Thymus (tissue), 11 donors: ENCODE measurements at regions not wholly inside any gene's neighbourhood (a gene's known extent, or its start where the extent isn't known, plus 50 kb on each side); places are given as distances from the start of the nearest gene placed in this dataset.

Experiments
- DNase-seq, 9 donors: peaks; one replicate each; pipeline ENCODE4 v3.0.0-alpha.2; 2013; ENCODE audit warnings: low spot score in 9 of 9, low read depth in 6 of 9, missing footprints in 1 of 9
- H3K27ac ChIP-seq, 2 donors: one replicate each; pipeline ENCODE4 v1.5.1; 2013; ENCODE audit warnings: control low read depth in 1 of 2, low read depth in 1 of 2, low read length in 1 of 2, mild to moderate bottlenecking in 1 of 2, moderate library complexity in 1 of 2
- H3K27me3 ChIP-seq, 2 donors: one replicate each; pipeline ENCODE4 v1.5.1; 2013; ENCODE audit warnings: low read length in 1 of 2; ENCODE audit not compliant: control insufficient read depth in 2 of 2, insufficient read depth in 1 of 2
- H3K36me3 ChIP-seq, 2 donors: one replicate each; pipeline ENCODE4 v1.5.1; 2013; ENCODE audit warnings: low read length in 1 of 2, mild to moderate bottlenecking in 1 of 2, moderate library complexity in 1 of 2; ENCODE audit not compliant: control insufficient read depth in 2 of 2, insufficient read depth in 2 of 2
- H3K4me1 ChIP-seq, 2 donors: one replicate each; pipeline ENCODE4 v1.5.1; 2013; ENCODE audit warnings: low read length in 2 of 2; ENCODE audit not compliant: control insufficient read depth in 2 of 2, insufficient read depth in 2 of 2
- H3K4me3 ChIP-seq, 2 donors: one replicate each; pipeline ENCODE4 v1.5.1; 2013; ENCODE audit warnings: low read length in 2 of 2, control low read depth in 1 of 2, mild to moderate bottlenecking in 1 of 2
- H3K9me3 ChIP-seq, 2 donors: one replicate each; pipeline ENCODE4 v1.5.1; 2013; ENCODE audit warnings: low read length in 1 of 2, mild to moderate bottlenecking in 1 of 2; ENCODE audit not compliant: control insufficient read depth in 2 of 2, insufficient read depth in 1 of 2
- WGBS: extraction: QIAGEN DNeasy Blood & Tissue Kit; methylation state at CpG from one replicate; pipeline ENCODE4 v1.1.7; 2013; 5-methylcytosine and 5-hydroxymethylcytosine counted together
- donor health status: healthy.

DNA sequence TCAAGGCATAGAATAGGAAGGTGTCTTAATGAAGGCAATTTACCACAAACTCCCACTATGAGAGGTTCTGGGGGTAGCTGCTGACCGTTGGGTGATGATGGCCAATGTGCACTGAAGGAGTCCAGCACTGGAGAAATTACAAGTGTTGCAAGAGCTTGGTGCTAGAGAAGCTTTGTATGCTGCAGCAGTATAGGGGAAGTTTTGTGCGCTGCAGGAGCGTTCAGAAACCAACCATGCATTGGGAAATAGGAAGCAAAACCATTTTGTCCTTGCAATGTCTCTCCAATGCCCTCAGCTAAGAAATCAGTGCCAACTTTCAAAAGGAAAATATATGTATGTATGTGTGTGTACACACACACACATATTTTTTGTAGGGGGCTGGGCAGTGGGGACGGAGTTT is 441.6 kb upstream of the NAALADL2 start:
- 96% methylated on average over 4 of the region's 4 CpGs for WGBS
- no peaks in the 10 kb centered on the region for H3K9me3 ChIP-seq
- H3K4me1 ChIP-seq: no peaks in the 10 kb centered on the region
- H3K4me3 ChIP-seq: no peak overlapping the region
- H3K27me3 ChIP-seq: no peaks in the 10 kb centered on the region
- no peak for DNase-seq
- H3K36me3 ChIP-seq: no peaks in the 10 kb centered on the region
- H3K27ac ChIP-seq: no peak overlapping the region

DNA sequence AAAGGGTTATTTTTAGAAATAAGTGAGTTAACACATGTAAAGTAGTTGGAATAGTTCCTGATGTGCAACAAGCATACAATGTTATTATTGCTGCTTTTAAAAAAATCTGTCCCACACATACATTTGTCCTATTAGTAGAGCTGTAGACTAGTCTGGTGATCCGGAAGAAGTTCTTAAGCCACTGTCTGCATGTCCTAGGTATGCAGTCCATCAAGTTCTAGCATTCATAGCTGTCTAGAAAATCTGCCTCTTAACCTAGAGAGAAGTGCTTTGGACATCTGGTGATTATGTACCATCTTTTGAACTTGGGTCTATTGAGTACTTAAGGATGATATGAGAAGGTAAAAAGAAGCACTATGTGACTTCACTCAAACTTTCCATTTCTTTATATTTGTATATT is 439.9 kb upstream of the NAALADL2 start:
- no peak for DNase-seq
- Histone ChIP-seq H3K4me3 (no peak overlapping the region), H3K36me3 (no peaks in the 10 kb centered on the region), H3K9me3 (no peaks in the 10 kb centered on the region), H3K4me1 (no peaks in the 10 kb centered on the region), H3K27ac (no peak overlapping the region), H3K27me3 (no peaks in the 10 kb centered on the region)
- 95% methylated on average over 1 of the region's 1 CpG for WGBS

DNA sequence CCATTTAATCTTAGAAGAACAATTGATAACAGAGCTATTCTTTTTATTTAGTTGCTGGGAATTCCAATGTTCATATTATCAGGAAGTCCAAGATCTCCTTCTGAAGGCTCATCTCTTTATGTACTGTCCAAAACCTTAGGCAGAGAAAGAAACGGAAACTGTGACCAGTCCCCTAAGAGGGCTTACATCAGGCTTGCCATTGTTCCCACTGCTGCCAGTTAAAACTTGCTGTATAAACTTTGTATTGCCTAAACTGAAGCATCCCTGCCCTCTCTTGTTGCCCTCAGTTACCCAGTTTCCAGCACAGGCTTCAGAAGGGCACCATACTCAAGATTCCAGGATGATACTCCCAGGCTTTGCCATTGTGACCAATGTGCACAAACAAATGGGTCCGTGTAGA is 435.2 kb upstream of the NAALADL2 start:
- Histone ChIP-seq H3K9me3 (no peaks in the 10 kb centered on the region), H3K27ac (no peak overlapping the region), H3K4me1 (no peaks in the 10 kb centered on the region), H3K4me3 (no peak overlapping the region), H3K27me3 (no peaks in the 10 kb centered on the region), H3K36me3 (no peaks in the 10 kb centered on the region)
- no peak for DNase-seq
- WGBS: 95% methylated on average over 2 of the region's 2 CpGs

DNA sequence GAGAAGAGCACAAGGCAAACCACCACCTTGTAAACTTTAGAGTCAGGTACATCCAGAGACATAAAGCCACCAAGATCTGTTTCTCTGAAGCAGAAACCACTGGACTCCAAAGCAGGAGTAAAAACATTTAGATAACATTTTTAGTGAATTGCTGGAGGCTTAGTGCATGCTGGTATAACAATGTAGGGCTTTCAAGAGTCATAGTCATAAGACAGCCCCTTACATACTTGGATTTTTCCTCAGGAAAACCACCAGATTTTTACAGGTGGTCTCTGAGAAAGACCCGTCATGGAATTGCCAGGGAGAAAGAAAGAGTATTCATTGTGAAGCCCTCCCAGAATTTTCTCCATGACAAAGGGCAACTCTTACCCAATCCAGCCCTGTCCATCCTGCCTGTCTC is 434.5 kb upstream of the NAALADL2 start:
- DNase-seq: no peak
- Histone ChIP-seq H3K4me3 (no peak overlapping the region), H3K36me3 (no peaks in the 10 kb centered on the region), H3K27ac (no peak overlapping the region), H3K27me3 (no peaks in the 10 kb centered on the region), H3K9me3 (no peaks in the 10 kb centered on the region), H3K4me1 (no peaks in the 10 kb centered on the region)
- 97% methylated on average over 1 of the region's 1 CpG for whole genome bisulfite sequencing

DNA sequence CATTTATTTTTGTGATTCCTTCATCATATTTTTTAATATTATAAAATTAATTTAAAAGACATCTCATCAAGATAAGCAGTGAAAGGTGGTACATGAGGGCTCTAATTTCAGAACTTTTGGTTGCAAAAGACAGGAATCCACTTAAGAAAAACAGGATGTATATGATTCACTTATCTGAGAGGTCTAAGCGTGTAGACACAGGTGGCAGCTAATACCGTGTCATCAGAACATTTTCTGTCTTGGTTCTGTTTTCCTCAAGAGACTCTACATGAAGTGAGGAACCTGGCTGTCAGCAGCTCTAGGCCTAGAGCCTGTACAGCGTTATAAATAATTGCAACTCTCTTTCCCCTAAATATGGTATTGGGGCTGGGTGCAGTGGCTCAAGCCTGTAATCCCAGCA is 433.7 kb upstream of the NAALADL2 start:
- H3K36me3 ChIP-seq: no peaks in the 10 kb centered on the region
- no peak overlapping the region for H3K4me3 ChIP-seq
- no peaks in the 10 kb centered on the region for H3K27me3 ChIP-seq
- H3K4me1 ChIP-seq: no peaks in the 10 kb centered on the region
- no peak for DNase-seq
- H3K27ac ChIP-seq: no peak overlapping the region
- H3K9me3 ChIP-seq: no peaks in the 10 kb centered on the region
- WGBS: 95% methylated on average over 3 of the region's 3 CpGs

DNA sequence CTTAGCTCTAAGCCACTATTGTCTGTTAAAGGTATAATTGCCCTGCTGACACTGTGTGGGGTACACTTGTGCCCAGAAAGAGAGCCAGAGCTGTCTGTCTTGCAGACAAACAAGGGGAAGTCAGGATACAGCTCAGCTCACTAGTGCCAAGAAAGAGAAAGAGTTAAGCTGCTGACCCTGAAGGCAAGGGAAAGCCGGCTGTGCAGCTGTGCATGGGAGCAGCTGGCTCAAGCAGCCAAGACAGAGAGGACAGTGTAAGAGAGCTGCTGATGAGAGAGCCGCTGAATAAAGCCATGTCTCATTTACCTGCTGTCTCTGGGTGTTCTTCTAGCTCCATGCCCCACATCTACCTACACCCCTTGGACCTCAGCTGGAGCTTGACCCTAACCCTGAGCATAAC is 428.1 kb upstream of the NAALADL2 start:
- Histone ChIP-seq H3K36me3 (no peaks in the 10 kb centered on the region), H3K4me1 (no peaks in the 10 kb centered on the region), H3K4me3 (no peak overlapping the region), H3K27me3 (no peaks in the 10 kb centered on the region), H3K9me3 (no peaks in the 10 kb centered on the region), H3K27ac (no peak overlapping the region)
- DNase-seq: no peak
- 96% methylated on average over 2 of the region's 2 CpGs for whole genome bisulfite sequencing

DNA sequence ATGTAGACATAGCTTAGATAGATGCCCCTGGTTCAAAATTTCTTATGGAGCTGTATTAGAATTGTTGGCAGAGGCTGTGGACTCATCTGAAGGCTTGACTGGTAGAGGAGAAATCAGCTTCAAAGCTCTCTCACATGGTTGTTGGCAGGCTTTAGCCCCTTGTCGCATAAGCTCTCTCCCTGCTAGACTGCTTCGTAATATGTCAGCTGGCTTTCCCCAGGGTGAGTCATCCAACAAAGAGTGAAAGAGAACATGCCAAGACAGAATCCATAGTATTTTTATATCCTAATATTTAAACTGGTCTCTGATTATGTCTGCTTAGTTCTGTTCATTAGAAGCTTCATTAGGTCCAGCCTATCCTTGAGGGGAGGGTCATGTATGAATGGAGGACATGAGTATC is 427.4 kb upstream of the NAALADL2 start:
- Histone ChIP-seq H3K4me3 (no peak overlapping the region), H3K27me3 (no peaks in the 10 kb centered on the region), H3K4me1 (no peaks in the 10 kb centered on the region), H3K27ac (no peak overlapping the region), H3K36me3 (no peaks in the 10 kb centered on the region), H3K9me3 (no peaks in the 10 kb centered on the region)
- DNase-seq: no peak
- 94% methylated on average over 2 of the region's 2 CpGs for WGBS

DNA sequence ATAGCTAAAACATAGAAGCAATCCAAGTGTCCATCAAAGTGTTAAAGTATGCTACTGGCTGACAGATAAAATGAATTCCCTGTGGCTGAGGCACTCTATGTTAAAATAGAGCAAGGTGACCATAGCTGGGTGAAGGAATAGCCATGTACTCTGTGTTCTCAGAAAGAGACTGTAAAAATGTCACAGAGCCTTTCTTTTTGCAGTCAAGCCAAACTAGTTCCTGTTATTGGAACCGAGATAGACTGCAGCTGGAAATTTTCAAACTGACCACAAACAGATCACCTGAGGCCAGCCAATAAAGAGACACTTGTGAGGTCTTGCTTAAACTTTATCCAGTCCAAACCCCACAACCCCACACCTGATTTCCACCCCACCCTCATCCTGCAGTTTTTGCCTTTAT is 422.8 kb upstream of the NAALADL2 start:
- no peak for DNase-seq
- Histone ChIP-seq H3K27me3 (no peaks in the 10 kb centered on the region), H3K4me1 (peaks cover 0 to 7% of the 10 kb centered on the region in 2 donors), H3K9me3 (no peaks in the 10 kb centered on the region), H3K27ac (no peak overlapping the region), H3K36me3 (no peaks in the 10 kb centered on the region), H3K4me3 (no peak overlapping the region)
- 12% methylated on average over 1 of the region's 1 CpG for WGBS

DNA sequence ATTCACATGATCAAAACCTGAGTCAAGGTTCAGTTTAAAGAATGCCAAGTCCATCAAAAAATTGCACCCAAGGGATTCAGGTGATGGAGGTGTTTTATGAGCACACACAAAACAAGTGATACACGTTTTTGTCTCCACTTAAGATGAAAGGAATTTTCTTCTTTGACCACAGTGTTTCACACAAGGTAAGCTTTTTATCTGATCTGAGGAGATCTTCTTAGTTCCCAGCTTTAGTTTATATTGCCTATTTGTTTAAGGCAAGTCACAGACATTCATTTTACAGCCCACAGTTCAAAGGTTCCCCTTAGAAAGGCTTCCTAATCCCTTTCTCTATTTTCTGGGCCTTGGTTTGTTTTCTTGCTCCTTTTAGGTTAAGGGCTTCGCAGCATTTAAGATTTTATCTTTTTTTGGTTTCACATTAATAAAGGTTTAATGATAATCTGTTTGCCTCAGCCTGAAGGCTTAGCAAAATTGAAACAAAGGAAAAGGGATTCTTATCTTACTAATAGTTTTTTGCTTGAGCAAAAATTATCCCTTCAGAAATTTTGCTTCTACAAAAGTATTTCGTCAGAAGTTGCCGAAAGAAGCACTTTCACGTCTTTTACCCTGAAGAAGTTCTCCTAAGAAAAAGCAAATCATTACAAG is 420.5 kb upstream of the NAALADL2 start:
- H3K9me3 ChIP-seq: no peaks in the 10 kb centered on the region
- DNase-seq: no peak
- H3K36me3 ChIP-seq: no peaks in the 10 kb centered on the region
- H3K4me1 ChIP-seq: peaks cover 0 to 12% of the 10 kb centered on the region in 2 donors
- no peaks in the 10 kb centered on the region for H3K27me3 ChIP-seq
- 77% methylated on average over 5 of the region's 5 CpGs for WGBS
- H3K27ac ChIP-seq: peak overlapping the region in 1 of 2 donors; percentile 8
- H3K4me3 ChIP-seq: no peak overlapping the region
